HepG2 (cell line): ENCODE measurements at regions not wholly inside any gene's neighbourhood (a gene's known extent, or its start where the extent isn't known, plus 50 kb on each side); places are given as distances from the start of the nearest gene placed in this dataset.

ENCODE experiments used
- CBX2 ChIP-seq, 2 experiments: fragments of 200-600 bp in 1 of 2; sonication (generic); formaldehyde crosslinking in 1 of 2; IDR thresholded peaks; 2 replicates each; pipeline versions ENCODE4 v1.7.0 to v1.8.1; 2018 to 2022; ENCODE audit warnings: low read depth in 2 of 2, low read length in 1 of 2, mild to moderate bottlenecking in 1 of 2, missing genetic modification reagents in 1 of 2
- HMG20B ChIP-seq: conservative IDR thresholded peaks from 2 replicates; pipeline ENCODE4 v1.6.1; 2016; ENCODE audit warnings: missing genetic modification reagents, missing compliant biosample characterization
- MYNN ChIP-seq: sonication (generic); formaldehyde crosslinking; IDR thresholded peaks from 2 replicates; pipeline ENCODE4 v1.4.0; 2020; ENCODE audit warnings: mild to moderate bottlenecking, low read depth, missing genetic modification reagents
- NR2F1 ChIP-seq, 2 experiments: fragments of 450-650 bp in 1 of 2; formaldehyde crosslinking in 1 of 2; IDR thresholded peaks; 2 replicates each; pipeline versions ENCODE4 v1.5.0 to v1.6.1; 2016 to 2020; ENCODE audit warnings: mild to moderate bottlenecking in 1 of 2, missing compliant biosample characterization in 1 of 2, missing genetic modification reagents in 1 of 2, moderate library complexity in 1 of 2
- POLR2A ChIP-seq, 2 experiments: IDR thresholded peaks; 2 replicates each; pipeline ENCODE4 v1.6.1; 2011; ENCODE audit warnings: low read depth in 2 of 2, low read length in 2 of 2, mild to moderate bottlenecking in 1 of 2, moderate library complexity in 1 of 2; ENCODE audit not compliant: insufficient read depth in 1 of 2
- RAD21 ChIP-seq: fragments of 450-650 bp; formaldehyde crosslinking; IDR thresholded peaks from 2 replicates; pipeline ENCODE4 v1.5.0; 2020; ENCODE audit warnings: mild to moderate bottlenecking
- RCOR2 ChIP-seq: IDR thresholded peaks from 2 replicates; pipeline ENCODE4 v1.6.1; 2016; ENCODE audit warnings: missing biosample characterization, missing genetic modification reagents
- SIX1 ChIP-seq: sonication (generic); formaldehyde crosslinking; IDR thresholded peaks from 2 replicates; pipeline ENCODE4 v1.4.0; 2020; ENCODE audit warnings: missing genetic modification reagents, borderline replicate concordance
- YY1 ChIP-seq: IDR thresholded peaks from 2 replicates; pipeline ENCODE4 v1.6.1; 2011; ENCODE audit warnings: low read length, low read depth, moderate library complexity, mild to moderate bottlenecking; ENCODE audit not compliant: insufficient read depth, insufficient replicate concordance
- ZNF317 ChIP-seq: sonication (generic); formaldehyde crosslinking; IDR thresholded peaks from 2 replicates; pipeline ENCODE4 v1.5.0; 2020; ENCODE audit warnings: mild to moderate bottlenecking, missing genetic modification reagents
- TF ChIP-seq, protein P1 (sequence below): sonication (generic); formaldehyde crosslinking; IDR thresholded peaks from 2 replicates; pipeline ENCODE4 v1.4.0; 2020; ENCODE audit warnings: missing genetic modification reagents
- TF ChIP-seq, protein P2 (sequence below): IDR thresholded peaks from 2 replicates; pipeline ENCODE4 v1.6.1; 2012; ENCODE audit warnings: inconsistent platforms
- TF ChIP-seq, protein P3 (sequence below): sonication (generic); formaldehyde crosslinking; conservative IDR thresholded peaks from 2 replicates; pipeline ENCODE4 v1.5.0; 2020; ENCODE audit warnings: missing genetic modification reagents

DNA sequence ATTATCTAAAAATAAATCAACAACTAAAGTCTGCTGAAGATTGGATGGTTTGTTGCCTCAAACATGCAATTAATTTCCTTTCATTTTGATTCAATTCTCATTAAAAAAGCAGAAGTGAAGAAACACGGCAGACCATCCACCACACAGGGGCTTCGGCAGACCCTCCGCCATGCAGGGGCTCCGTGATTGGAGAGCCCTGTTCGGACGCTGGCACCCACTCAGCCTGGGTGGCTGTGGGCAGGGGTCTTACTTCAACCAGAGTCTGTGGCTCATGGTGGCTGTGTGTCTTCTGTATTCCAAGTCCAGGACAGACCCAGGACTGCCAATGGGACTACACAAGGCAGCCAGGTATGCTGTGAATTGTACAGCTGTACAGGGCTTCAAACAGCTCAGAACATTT, 86.9 kb upstream of the FRMD1 start:
- TF ChIP-seq HMG20B (CRISPR knock-in tag), result no peak
- no peak for TF ChIP-seq CBX2 (IDR thresholded peaks at IDR 0.05; ENCODE audit: low read depth, low read length)
- no peak for TF ChIP-seq CBX2 (CRISPR knock-in tag; IDR thresholded peaks at IDR 0.05; ENCODE audit: low read depth)
- TF ChIP-seq MYNN (CRISPR knock-in tag), result no peak
- TF ChIP-seq, protein P1, sequence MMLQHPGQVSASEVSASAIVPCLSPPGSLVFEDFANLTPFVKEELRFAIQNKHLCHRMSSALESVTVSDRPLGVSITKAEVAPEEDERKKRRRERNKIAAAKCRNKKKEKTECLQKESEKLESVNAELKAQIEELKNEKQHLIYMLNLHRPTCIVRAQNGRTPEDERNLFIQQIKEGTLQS, result no peak
- TF ChIP-seq POLR2A (IDR thresholded peaks at IDR 0.05; ENCODE audit: insufficient read depth in 1 of 2, low read depth in 2 of 2, low read length in 2 of 2), result no peak
- TF ChIP-seq, protein P2, sequence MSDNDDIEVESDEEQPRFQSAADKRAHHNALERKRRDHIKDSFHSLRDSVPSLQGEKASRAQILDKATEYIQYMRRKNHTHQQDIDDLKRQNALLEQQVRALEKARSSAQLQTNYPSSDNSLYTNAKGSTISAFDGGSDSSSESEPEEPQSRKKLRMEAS, result no peak
- TF ChIP-seq SIX1 (CRISPR knock-in tag), result no peak
- TF ChIP-seq NR2F1 (CRISPR knock-in tag; IDR thresholded peaks at IDR 0.05), result no peak
- no peak for TF ChIP-seq RCOR2 (CRISPR knock-in tag)
- TF ChIP-seq RAD21 (CRISPR knock-in tag), result no peak
- TF ChIP-seq, protein P3, sequence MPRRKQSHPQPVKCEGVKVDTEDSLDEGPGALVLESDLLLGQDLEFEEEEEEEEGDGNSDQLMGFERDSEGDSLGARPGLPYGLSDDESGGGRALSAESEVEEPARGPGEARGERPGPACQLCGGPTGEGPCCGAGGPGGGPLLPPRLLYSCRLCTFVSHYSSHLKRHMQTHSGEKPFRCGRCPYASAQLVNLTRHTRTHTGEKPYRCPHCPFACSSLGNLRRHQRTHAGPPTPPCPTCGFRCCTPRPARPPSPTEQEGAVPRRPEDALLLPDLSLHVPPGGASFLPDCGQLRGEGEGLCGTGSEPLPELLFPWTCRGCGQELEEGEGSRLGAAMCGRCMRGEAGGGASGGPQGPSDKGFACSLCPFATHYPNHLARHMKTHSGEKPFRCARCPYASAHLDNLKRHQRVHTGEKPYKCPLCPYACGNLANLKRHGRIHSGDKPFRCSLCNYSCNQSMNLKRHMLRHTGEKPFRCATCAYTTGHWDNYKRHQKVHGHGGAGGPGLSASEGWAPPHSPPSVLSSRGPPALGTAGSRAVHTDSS, result no peak
- no peak for TF ChIP-seq YY1
- no peak for TF ChIP-seq ZNF317 (CRISPR knock-in tag)
